AG10803 (cell line): ENCODE measurements at regions not wholly inside any gene's neighbourhood (a gene's known extent, or its start where the extent isn't known, plus 50 kb on each side); places are given as distances from the start of the nearest gene placed in this dataset.

Experiments used
- DNase-seq: peaks from one replicate; pipeline ENCODE4 v3.0.0; 2010; ENCODE audit warnings: low read depth
- H3K4me3 ChIP-seq: 2 replicates; pipeline ENCODE4 v1.5.1; 2011; ENCODE audit warnings: mild to moderate bottlenecking, low read length, control low read depth
- CTCF ChIP-seq: conservative IDR thresholded peaks from 2 replicates; pipeline ENCODE4 v1.5.1; 2011; ENCODE audit warnings: mild to moderate bottlenecking, low read length, control low read depth, inconsistent platforms

DNA sequence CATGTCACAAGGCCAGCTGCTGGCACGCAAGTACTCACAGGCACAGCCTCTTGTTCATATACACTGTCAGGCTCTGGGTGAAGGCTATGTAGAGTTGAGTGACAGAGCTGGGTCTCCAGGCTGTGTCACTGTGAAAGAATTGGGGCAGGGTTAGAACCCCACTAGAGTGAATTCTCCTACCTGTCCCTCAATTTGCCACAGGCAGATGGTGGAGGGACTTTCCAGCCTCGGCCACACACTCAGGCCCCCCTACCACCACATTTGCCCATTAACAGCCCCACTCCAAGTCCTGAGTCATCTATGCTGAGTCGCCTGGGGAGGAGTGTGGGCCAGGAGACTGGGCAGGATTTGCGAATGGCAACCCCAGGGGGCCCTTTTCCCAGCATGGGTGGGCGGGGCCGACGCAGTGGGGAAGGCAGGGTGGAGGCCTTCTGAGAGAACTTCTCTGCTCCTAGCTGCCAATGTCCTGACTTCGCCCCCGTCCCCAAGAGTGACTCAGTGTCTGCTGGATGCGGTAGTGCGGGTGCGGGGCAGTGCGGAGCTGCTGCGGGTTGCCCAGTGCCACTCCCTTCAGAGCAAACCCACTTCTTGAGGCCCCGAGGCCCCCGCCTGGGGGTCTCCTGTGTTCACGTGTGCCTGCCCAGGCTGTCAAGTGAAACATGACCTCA is 50.3 kb upstream of the PSD2 start:
- no peak for TF ChIP-seq CTCF
- DNase-seq: peak; percentile 79
- no peak overlapping the region for H3K4me3 ChIP-seq

GRCh38 chr5:139745800-139746690 is 49.6 kb upstream of the PSD2 start:
- peak overlapping the region; percentile 39 for H3K4me3 ChIP-seq
- TF ChIP-seq CTCF: no peak
- peak; percentile 66 for DNase-seq
